Aorta (tissue), 5 donors: ENCODE measurements at regions not wholly inside any gene's neighbourhood (a gene's known extent, or its start where the extent isn't known, plus 50 kb on each side); places are given as distances from the start of the nearest gene placed in this dataset.
A peak's percentile ranks its signal among the peaks of the same experiment; 100 is the strongest.
"Not testable (repeated sequence)": the region's sequence is repeated elsewhere in the genome, so short reads cannot be mapped to it uniquely, and the experiment has no call there.

ENCODE experiments used
- ATAC-seq: fragments of 200-7000 bp; cut with Tn5 transposase; one replicate; pipeline ENCODE4 v1.9.1; 2022; ENCODE audit warnings: moderate library complexity; ENCODE audit not compliant: low FRiP score
- DNase-seq, 2 donors: peaks; one replicate each; pipeline ENCODE4 v3.0.0-alpha.2; 2020
- H3K27ac ChIP-seq, 2 donors: one replicate each; pipeline ENCODE4 v1.5.1; 2013; ENCODE audit warnings: low read length in 2 of 2, mild to moderate bottlenecking in 2 of 2, moderate library complexity in 2 of 2, control low read depth in 1 of 2, inconsistent platforms in 1 of 2, low read depth in 1 of 2
- H3K27me3 ChIP-seq, 2 donors: one replicate each; pipeline ENCODE4 v1.6.1; 2013; ENCODE audit warnings: control low read depth in 1 of 2, low read length in 1 of 2, mild to moderate bottlenecking in 1 of 2, moderate library complexity in 1 of 2; ENCODE audit not compliant: insufficient read depth in 2 of 2, control insufficient read depth in 1 of 2
- H3K36me3 ChIP-seq, 2 donors: one replicate each; pipeline ENCODE4 v1.6.1; 2013; ENCODE audit warnings: control low read depth in 1 of 2, low read length in 1 of 2, mild to moderate bottlenecking in 1 of 2; ENCODE audit not compliant: insufficient read depth in 2 of 2, control insufficient read depth in 1 of 2
- H3K4me1 ChIP-seq, 2 donors: one replicate each; pipeline ENCODE4 v1.6.1; 2013; ENCODE audit warnings: low read length in 2 of 2, control low read depth in 1 of 2, mild to moderate bottlenecking in 1 of 2, moderate library complexity in 1 of 2; ENCODE audit not compliant: insufficient read depth in 2 of 2, control insufficient read depth in 1 of 2
- H3K4me3 ChIP-seq, 2 donors: one replicate each; pipeline ENCODE4 v1.5.1; 2013; ENCODE audit warnings: low read length in 2 of 2, control low read depth in 1 of 2, mild to moderate bottlenecking in 1 of 2
- H3K9me3 ChIP-seq: one replicate; pipeline ENCODE4 v1.6.1; 2013; ENCODE audit warnings: mild to moderate bottlenecking, low read length; ENCODE audit not compliant: control insufficient read depth
- WGBS, 2 donors: extraction: QIAGEN DNeasy Blood & Tissue Kit; methylation state at CpG; one replicate each; pipeline ENCODE4 v1.1.7; 2013; 5-methylcytosine and 5-hydroxymethylcytosine counted together
- intact Hi-C, 2 donors: fragments of 100-400 bp; cut with DNase I; formaldehyde crosslinking; loops; one replicate each; pipeline versions ENCODE4 v1.14.2 to v1.15.0; 2022
- donor health status: healthy with polysubstance abuse.
- donor health status: Bipolar disorder and iron deficiency.
- donor health status: DM: no; HTN: no; CAD: no.
- donor health status: DM: no; HTN: no; CAD: no.
- donor health status: DM: yes; HTN: yes; CAD: no.

DNA sequence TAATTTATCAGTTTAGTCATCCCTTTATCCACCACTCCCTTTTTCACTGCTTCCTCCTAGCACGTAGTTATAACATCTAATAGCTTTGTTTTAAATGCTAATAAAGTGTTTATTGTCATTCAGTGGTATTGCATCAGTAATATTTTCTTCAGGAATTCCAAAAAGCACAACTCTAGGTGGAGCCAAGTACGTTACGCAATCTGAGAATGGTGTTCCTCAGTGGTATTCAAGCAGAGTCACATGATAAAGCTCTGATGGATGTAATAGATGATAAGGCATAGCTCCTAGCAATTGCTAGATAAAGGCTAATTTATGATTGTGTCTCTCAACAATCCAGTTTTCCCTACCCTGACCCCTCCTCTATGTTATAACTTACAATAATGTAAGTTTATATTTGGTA lies 494.6 kb upstream of the ADGRL4 start:
- H3K36me3 ChIP-seq, result no peaks in the 10 kb centered on the region
- no peaks in the 10 kb centered on the region for H3K9me3 ChIP-seq
- H3K4me3 ChIP-seq, result no peak overlapping the region
- no peak for DNase-seq
- intact Hi-C loops, result no loop called here
- H3K27ac ChIP-seq, result no peak overlapping the region
- no peaks in the 10 kb centered on the region for H3K27me3 ChIP-seq
- 93 to 96% methylated on average over 3 of the region's 3 CpGs for WGBS, 2 donors
- no peaks in the 10 kb centered on the region for H3K4me1 ChIP-seq
- ATAC-seq, result no peak

GRCh38 chr1:79499541-79499940 lies 493.0 kb upstream of the ADGRL4 start:
- Histone ChIP-seq H3K9me3 (no peaks in the 10 kb centered on the region), H3K4me3 (no peak overlapping the region), H3K36me3 (no peaks in the 10 kb centered on the region), H3K4me1 (no peaks in the 10 kb centered on the region), H3K27ac (no peak overlapping the region), H3K27me3 (no peaks in the 10 kb centered on the region)
- 94 to 100% methylated on average over 1 of the region's 1 CpG for WGBS, 2 donors
- DNase-seq (no peak), ATAC-seq (no peak)
- intact Hi-C loops, result no loop called here

DNA sequence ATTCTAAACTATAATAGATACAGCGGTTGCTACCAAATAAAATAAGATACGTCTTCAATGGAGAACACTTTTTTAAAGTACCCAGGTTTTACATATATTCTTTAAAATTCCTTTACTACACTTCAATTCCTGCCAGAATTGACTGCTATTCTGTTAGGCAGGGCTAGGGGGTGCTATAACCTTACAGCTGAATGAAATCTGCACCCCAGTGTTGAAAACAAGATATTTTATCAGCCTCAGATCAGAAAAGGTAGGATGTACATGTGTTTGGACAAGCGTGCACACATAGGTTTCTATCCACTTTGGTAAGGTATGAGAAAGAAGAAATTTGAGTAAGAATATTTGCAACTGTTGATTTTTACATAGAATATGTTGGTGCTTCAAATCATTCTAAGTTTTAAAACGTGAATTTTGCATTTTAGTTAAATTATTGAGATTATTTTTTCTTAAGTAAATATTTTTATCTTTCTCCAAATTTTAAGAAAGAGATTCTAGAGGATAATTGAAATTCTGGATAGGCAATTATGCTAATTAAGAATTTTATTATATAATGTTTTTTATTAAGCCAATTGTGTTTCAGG lies 490.8 kb upstream of the ADGRL4 start:
- Histone ChIP-seq H3K27me3 (no peaks in the 10 kb centered on the region), H3K4me1 (no peaks in the 10 kb centered on the region), H3K4me3 (no peak overlapping the region), H3K9me3 (no peaks in the 10 kb centered on the region), H3K27ac (no peak overlapping the region), H3K36me3 (no peaks in the 10 kb centered on the region)
- DNase-seq (no peak), ATAC-seq (no peak)
- intact Hi-C loops, result no loop called here
- 26 to 36% methylated on average over 4 of the region's 4 CpGs for whole genome bisulfite sequencing, 2 donors

DNA sequence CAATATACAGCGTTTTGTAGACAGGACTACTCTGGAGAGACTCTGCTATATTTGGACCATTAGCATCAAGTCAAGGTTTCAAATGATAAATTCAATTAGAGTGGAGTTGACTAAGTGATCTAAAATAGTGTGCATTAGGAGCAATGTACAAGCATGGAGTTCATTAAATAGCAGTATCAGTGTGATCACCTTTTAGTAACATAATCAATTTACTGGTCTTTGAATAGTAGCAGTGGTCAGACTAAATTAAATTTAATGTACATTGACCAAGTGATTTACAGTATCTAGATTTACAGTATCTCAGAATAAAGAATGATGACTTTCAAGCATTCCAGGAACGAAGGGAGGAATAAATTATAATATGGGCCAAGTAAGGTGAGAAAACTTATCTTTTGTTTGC lies 489.6 kb upstream of the ADGRL4 start:
- Histone ChIP-seq H3K27me3 (no peaks in the 10 kb centered on the region), H3K4me3 (no peak overlapping the region), H3K36me3 (no peaks in the 10 kb centered on the region), H3K9me3 (no peaks in the 10 kb centered on the region), H3K27ac (no peak overlapping the region), H3K4me1 (no peaks in the 10 kb centered on the region)
- DNase-seq, result no peak
- intact Hi-C loops, result no loop called here
- ATAC-seq, result no peak
- WGBS, 2 donors, result 82 to 85% methylated on average over 2 of the region's 2 CpGs

DNA sequence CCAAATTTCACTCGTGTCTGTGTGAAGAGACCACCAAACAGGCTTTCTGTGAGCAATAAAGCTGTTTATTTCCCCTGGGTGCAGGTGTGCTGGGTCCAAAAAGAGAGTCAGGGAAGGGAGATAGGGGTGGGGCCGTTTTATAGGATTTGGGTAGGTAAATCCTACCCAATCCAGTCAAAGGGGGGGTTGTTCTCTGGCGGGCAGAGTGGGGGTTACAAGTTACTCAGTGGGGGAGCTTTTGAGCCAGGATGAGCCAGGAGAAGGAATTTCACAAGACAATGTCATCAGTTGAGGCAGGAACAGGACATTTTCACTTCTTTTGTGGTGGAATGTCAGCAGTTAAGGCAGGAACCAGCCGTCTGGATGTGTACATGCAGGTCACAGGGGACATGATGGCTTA lies 487.2 kb upstream of the ADGRL4 start:
- DNase-seq, intact Hi-C loops, H3K4me1 ChIP-seq, H3K27me3 ChIP-seq, H3K27ac ChIP-seq, H3K36me3 ChIP-seq, H3K9me3 ChIP-seq, ATAC-seq, H3K4me3 ChIP-seq: not testable (repeated sequence)
- 89 to 94% methylated on average over 4 of the region's 4 CpGs for WGBS, 2 donors

GRCh38 chr1:79488572-79489121 lies 482.1 kb upstream of the ADGRL4 start:
- H3K27me3 ChIP-seq, DNase-seq, intact Hi-C loops, H3K36me3 ChIP-seq, H3K4me3 ChIP-seq, H3K4me1 ChIP-seq, H3K9me3 ChIP-seq, ATAC-seq, H3K27ac ChIP-seq: not testable (repeated sequence)
- 86 to 92% methylated on average over 4 of the region's 4 CpGs for WGBS, 2 donors

DNA sequence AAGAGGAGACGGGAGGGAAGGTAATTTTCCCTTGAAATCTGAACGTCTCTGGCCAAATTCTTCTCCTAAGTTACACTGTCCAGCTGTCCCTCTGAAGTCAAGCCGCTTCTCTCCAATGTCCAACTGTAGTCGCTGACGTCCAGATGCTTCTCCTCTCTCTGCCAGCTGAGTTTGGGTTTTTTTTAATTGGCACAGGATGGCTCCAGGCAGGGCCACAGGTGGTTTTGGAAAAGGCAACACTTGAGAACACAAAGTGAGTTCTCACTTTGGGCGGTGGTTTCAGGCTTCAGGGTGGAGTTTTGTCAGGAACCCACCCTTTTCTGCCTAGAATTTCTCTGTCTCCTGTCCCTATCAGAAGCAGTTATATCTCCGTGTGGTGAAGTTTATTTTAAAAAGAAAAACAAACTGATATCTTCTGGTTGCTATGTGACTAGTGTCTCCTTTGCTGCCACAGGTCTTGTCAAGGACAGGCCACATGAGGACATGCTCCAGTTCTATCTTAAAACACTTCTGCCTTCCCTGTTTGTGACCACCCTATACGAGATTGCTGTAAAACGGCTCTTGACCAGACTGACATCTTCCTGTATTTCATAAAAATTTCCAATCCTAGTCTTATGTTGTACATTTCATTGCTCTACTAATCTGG lies 472.3 kb upstream of the ADGRL4 start:
- H3K27ac ChIP-seq, result no peak overlapping the region
- no peak for ATAC-seq
- H3K27me3 ChIP-seq, result no peaks in the 10 kb centered on the region
- no peak overlapping the region for H3K4me3 ChIP-seq
- DNase-seq, result no peak
- no peaks in the 10 kb centered on the region for H3K9me3 ChIP-seq
- 83 to 85% methylated on average over 9 of the region's 9 CpGs for WGBS, 2 donors
- H3K4me1 ChIP-seq, result no peaks in the 10 kb centered on the region
- no peaks in the 10 kb centered on the region for H3K36me3 ChIP-seq
- intact Hi-C loops, result no loop called here

DNA sequence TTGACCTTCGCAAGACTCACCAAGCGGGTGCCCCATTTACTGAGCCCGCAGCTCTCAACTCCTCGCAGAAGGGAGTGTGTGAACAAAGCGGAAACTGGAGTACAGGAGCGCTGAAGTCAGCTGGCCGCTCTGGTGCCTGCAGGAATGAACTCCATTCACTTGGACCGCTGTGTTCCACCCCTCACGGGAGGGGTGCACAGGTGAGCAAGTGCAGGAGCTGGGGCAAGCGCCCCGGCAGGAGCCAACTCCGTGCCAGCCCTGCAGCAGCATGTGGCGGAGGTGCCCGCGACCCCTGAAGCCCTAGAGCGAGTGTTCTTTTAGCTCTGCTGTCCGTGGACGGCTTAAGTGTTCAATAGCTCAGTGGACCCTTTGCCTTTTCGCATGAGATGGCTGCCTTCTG lies 471.6 kb upstream of the ADGRL4 start:
- ATAC-seq, result peak; percentile 7
- no peaks in the 10 kb centered on the region for H3K9me3 ChIP-seq
- H3K27me3 ChIP-seq, result no peaks in the 10 kb centered on the region
- no peaks in the 10 kb centered on the region for H3K4me1 ChIP-seq
- H3K4me3 ChIP-seq, result no peak overlapping the region
- intact Hi-C loops, result no loop called here
- 96 to 97% methylated on average over 19 of the region's 19 CpGs for WGBS, 2 donors
- peak in 1 of 2 donors; percentile 55 for DNase-seq
- no peak overlapping the region for H3K27ac ChIP-seq
- no peaks in the 10 kb centered on the region for H3K36me3 ChIP-seq

GRCh38 chr1:79472067-79472656 lies 465.6 kb upstream of the ADGRL4 start:
- DNase-seq (no peak), ATAC-seq (no peak)
- Histone ChIP-seq H3K27ac (no peak overlapping the region), H3K9me3 (no peaks in the 10 kb centered on the region), H3K4me3 (no peak overlapping the region), H3K36me3 (no peaks in the 10 kb centered on the region), H3K27me3 (no peaks in the 10 kb centered on the region), H3K4me1 (no peaks in the 10 kb centered on the region)
- 95 to 96% methylated on average over 4 of the region's 4 CpGs for WGBS, 2 donors
- intact Hi-C loops, result no loop called here
